ENCODE measurements at regions not wholly inside any gene's neighbourhood (a gene's known extent, or its start where the extent isn't known, plus 50 kb on each side); places are given as distances from the start of the nearest gene placed in this dataset.

DNA sequence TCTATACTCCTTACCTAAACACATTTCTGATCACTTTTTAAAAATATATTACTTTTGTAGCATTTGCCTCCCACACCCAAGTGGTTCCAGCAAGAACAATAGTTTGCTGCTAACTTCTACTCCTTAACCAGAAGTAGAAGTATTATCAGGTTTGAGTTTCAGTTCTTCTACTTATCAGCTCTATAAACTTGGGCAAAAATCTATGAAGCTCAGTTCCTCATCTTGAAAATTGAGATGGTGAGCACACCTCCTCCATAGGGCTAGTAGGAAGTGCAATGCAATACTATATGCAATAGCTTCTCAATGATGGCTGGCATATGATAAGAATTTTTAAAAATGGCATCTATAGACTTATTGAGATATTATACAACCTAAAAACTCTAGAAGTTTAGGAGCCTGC lies 283.7 kb downstream of the TLR4 start:
- TF ChIP-seq, protein P1, sequence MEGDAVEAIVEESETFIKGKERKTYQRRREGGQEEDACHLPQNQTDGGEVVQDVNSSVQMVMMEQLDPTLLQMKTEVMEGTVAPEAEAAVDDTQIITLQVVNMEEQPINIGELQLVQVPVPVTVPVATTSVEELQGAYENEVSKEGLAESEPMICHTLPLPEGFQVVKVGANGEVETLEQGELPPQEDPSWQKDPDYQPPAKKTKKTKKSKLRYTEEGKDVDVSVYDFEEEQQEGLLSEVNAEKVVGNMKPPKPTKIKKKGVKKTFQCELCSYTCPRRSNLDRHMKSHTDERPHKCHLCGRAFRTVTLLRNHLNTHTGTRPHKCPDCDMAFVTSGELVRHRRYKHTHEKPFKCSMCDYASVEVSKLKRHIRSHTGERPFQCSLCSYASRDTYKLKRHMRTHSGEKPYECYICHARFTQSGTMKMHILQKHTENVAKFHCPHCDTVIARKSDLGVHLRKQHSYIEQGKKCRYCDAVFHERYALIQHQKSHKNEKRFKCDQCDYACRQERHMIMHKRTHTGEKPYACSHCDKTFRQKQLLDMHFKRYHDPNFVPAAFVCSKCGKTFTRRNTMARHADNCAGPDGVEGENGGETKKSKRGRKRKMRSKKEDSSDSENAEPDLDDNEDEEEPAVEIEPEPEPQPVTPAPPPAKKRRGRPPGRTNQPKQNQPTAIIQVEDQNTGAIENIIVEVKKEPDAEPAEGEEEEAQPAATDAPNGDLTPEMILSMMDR (IDR thresholded peaks at IDR 0.05): no peak
- no peak for TF ChIP-seq POLR2AphosphoS5 (IDR thresholded peaks at IDR 0.05)
